ENCODE measurements at regions not wholly inside any gene's neighbourhood (a gene's known extent, or its start where the extent isn't known, plus 50 kb on each side); places are given as distances from the start of the nearest gene placed in this dataset.

GRCh38 chr1:81128079-81128478, 672.7 kb upstream of the ADGRL2 start:
- DNase-seq = no peak

DNA sequence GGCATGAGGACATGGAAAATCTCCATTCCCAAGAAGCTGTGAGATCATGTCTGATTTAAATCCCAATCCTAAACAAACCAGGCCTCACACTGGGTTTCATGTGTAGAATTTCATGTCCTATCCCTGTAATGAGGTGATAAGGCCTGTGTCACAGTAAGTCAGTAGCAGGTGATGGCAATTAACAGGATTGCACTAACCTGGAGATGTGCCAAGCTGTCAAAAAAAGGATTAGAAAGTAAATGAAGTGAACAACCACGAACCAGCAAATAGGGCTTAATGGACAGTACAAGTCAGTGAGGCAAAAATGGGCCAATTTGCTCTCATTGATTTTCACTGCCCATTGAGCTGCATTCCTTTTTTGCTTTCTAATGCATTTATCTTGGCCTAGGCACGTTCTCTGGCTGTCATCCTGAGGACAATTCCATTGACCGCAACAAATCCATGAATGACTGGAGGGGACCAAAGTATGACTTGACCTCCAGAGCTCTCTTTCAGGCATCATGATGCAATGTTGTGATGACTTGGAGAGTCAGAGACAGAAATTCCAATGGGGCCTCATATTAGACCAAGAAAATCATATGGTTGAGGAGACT, 673.6 kb upstream of the ADGRL2 start:
- no peak for DNase-seq

DNA sequence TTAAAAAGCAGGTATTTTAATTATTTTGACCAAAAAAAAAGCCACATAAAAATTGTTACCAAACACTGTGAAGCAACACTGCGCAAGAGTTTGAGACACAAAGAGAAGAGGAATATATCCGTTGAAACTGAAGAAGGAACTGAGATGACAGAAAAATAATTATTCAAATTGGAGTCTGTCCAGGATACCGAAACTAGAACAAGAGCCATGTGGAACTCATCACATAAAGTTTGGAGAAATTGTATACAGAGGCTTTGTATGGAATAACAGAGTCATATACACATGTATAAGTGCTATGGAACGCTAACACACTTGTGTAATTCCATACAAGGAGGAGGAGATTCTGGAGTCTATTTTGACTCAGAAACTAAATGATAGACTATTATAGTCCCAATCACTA, 675.1 kb upstream of the ADGRL2 start:
- DNase-seq = no peak

- no peak for DNase-seq
These were observed 679.4 kb upstream of the ADGRL2 start for GRCh38 chr1:81121306-81121705.

GRCh38 chr1:81119319-81119718, 681.4 kb upstream of the ADGRL2 start:
- DNase-seq = no peak

- no peak for DNase-seq
These were observed 682.2 kb upstream of the ADGRL2 start for GRCh38 chr1:81118550-81118949.

DNA sequence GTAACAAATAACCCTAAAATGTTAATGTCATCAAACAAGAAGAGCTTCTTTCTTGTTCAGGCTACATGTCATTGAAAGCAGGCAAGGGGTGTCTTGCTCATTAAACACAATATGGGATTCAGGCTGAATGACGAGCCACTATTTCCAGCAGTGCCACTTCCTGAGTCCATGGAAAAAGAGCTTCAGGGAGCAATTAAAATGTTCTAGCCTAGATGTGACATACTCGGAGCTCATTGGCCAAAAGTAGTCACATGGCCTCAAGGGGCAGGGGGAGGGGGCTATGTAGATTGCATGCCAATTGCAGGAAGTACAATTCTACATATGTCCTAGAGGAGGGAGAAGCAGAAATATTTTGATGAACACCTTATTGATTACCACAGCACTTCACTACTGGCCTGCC, 685.3 kb upstream of the ADGRL2 start:
- DNase-seq = no peak

GRCh38 chr1:81114191-81114590, 686.5 kb upstream of the ADGRL2 start:
- DNase-seq = no peak

DNA sequence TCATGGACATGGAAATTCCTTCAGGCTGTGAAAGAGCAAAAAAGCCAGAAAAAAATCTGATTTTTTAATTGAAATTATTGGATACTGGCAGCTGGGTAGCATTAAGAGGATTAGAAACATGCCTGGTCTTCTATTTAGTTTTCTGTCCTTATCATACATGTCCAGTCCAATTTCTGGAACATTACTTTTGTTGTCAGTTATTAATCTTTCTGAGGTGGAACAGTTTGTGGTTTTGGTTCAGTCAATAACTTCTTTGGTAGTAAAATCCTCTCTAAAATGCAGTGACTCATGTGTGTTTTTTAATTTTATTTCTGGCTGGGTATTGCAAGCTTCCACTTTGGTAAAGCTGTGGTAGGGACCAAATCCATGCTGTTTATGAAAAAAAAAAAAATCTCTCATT, 687.0 kb upstream of the ADGRL2 start:
- DNase-seq = no peak

DNA sequence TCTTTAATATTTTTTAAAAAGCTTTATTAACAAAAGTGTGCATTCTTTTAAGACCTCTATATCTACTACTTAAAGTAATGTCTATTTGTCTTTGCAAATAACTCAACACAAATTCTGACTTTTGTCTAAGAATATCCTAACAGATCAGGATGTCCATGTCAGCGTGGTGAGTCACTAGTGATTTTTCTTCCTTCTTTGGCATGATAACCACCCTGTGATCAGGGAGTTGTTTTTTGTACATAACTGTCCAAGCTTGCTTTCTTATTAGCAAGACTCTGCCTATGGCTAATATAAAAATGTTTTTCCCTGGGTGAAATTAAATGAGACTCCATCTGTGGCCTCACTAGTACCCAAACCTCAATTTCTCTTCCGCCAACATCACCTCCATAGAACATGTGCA, 688.9 kb upstream of the ADGRL2 start:
- no peak for DNase-seq

DNA sequence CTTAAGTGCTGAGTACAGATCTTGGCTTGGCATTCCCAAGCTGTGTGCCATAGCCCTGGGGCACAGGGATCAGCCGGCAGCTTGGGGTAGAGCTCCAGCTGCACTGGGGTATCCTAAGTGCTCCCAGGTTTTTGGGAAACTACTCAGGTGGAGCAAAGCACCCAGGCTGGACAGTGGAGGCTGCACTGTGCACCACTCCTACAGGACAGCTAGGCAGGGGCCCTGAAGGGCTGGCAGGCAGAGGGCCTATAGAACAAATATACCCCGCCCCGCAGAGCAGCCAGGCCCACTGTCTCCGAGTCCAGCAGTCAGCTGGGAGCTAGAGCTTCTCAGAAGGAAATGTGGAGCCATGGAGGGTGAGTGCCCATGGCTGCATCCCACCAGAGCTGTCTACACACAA, 691.7 kb upstream of the ADGRL2 start:
- DNase-seq = no peak

- no peak for DNase-seq
These were observed 702.9 kb upstream of the ADGRL2 start for GRCh38 chr1:81097860-81098259.

- DNase-seq = no peak
These were observed 727.2 kb upstream of the ADGRL2 start for GRCh38 chr1:81073580-81073979.

- no peak for DNase-seq
These were observed 728.6 kb upstream of the ADGRL2 start for GRCh38 chr1:81071969-81072753.

- no peak for DNase-seq
These were observed 729.5 kb upstream of the ADGRL2 start for GRCh38 chr1:81071072-81071858.

GRCh38 chr1:81069856-81070255, 730.9 kb upstream of the ADGRL2 start:
- no peak for DNase-seq

DNA sequence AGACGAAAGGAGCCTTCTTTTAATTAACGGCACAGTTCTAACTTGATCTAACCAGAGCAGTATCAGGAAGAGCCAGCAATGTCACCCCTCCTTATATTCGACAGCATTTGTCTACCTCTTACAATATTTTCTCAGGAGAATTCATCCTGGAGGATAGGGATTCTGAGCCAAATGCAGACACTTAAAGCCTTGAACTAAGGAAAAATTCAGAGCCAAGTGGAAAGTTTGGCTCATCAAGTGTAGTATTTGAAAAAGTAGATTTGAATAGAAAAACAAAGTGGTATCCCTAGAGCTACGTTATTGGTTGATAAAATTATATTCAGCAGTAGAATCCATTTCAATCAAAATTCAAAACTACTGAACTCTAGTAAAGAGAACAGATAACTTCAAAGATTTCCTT, 732.0 kb upstream of the ADGRL2 start:
- DNase-seq = no peak

GRCh38 chr1:81053826-81054225, 746.9 kb upstream of the ADGRL2 start:
- DNase-seq = no peak

DNA sequence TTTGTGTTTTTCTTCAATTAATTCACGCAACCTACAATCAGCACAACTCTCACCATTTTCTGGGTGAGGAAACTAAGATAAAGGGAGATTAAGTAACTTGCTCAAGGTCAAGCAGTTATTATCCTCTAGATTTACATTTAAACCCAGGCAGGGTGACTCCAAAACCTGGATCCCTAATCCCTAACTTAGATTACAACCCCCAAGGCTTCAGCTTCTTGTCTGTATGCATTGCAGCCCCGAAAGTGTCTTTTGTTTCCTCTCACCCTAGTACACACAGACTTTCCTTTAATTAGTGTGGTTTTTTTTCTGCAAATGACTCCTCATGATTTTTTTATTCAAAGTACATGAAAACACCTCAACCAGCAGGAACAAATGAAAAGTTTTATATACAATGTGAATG, 748.6 kb upstream of the ADGRL2 start:
- no peak for DNase-seq

GRCh38 chr1:81050390-81050789, 750.3 kb upstream of the ADGRL2 start:
- no peak for DNase-seq

DNA sequence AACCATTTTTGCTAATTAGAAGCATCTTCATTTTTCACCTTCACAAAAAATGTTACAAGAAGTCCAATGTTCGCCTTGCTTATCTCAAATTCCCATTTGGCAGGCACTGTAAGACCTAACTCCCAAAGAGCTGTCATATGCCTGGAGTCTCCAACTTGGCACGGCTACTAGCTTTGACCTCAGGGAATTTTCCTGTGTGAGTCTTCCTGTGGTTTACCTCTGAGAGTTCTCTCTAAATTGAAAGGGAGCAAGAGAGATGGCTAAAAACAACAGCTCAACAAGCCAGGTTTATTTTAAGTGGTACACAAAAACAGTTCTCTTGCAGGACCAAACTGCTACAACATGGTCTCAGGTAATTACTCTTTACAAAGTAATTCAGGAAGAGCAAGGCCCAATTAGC, 756.0 kb upstream of the ADGRL2 start:
- DNase-seq = no peak

DNA sequence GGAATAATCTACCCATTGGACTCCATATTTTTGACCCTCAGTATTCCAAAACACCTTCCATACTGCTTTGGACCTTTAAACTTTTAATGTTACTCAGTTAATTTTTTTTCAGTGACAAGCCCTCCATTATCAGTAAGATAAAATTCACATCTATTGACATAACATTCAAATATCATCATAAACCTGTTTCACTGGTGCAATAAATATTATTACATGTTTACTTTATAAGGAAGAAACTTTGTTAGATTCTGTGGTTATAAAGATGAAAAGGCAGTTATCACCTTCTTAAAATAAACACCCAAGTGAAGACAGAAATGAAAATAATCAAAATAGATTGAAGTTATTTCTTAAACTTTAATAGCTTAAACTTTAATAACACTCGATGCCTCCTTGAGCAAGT, 758.5 kb upstream of the ADGRL2 start:
- DNase-seq = no peak

GRCh38 chr1:81034291-81034690, 766.4 kb upstream of the ADGRL2 start:
- no peak for DNase-seq

GRCh38 chr1:81032973-81033425, 767.7 kb upstream of the ADGRL2 start:
- DNase-seq = no peak

Measured in NCI-H1694 (cell line).